Muscle layer of duodenum (tissue), 2 donors: ENCODE measurements at regions not wholly inside any gene's neighbourhood (a gene's known extent, or its start where the extent isn't known, plus 50 kb on each side); places are given as distances from the start of the nearest gene placed in this dataset.

Experiments
- H3K27ac ChIP-seq: one replicate; pipeline ENCODE4 v1.7.0; 2013; ENCODE audit warnings: mild to moderate bottlenecking, low read length
- H3K27me3 ChIP-seq: one replicate; pipeline ENCODE4 v1.7.0; 2013; ENCODE audit warnings: low read depth, mild to moderate bottlenecking, control low read depth, low read length
- H3K36me3 ChIP-seq, 2 donors: one replicate each; pipeline ENCODE4 v1.7.0; 2013; ENCODE audit warnings: low read length in 2 of 2, control low read depth in 1 of 2, mild to moderate bottlenecking in 1 of 2; ENCODE audit not compliant: insufficient read depth in 2 of 2, control insufficient read depth in 1 of 2
- H3K4me1 ChIP-seq, 2 donors: one replicate each; pipeline ENCODE4 v1.7.0; 2013; ENCODE audit warnings: low read length in 2 of 2, mild to moderate bottlenecking in 2 of 2, control low read depth in 1 of 2, moderate library complexity in 1 of 2; ENCODE audit not compliant: insufficient read depth in 2 of 2, control insufficient read depth in 1 of 2
- H3K4me3 ChIP-seq, 2 donors: one replicate each; pipeline ENCODE4 v1.7.0; 2013; ENCODE audit warnings: low read length in 2 of 2, low read depth in 1 of 2, mild to moderate bottlenecking in 1 of 2
- H3K9me3 ChIP-seq, 2 donors: one replicate each; pipeline ENCODE4 v1.7.0; 2013; ENCODE audit warnings: low read length in 2 of 2, control low read depth in 1 of 2, mild to moderate bottlenecking in 1 of 2; ENCODE audit not compliant: control insufficient read depth in 1 of 2
- donor health status: healthy.

GRCh38 chr5:2602451-2603271 is 148.8 kb downstream of the IRX2 start:
- Histone ChIP-seq H3K4me3 (no peak overlapping the region), H3K27me3 (no peaks in the 10 kb centered on the region), H3K36me3 (no peaks in the 10 kb centered on the region), H3K4me1 (no peaks in the 10 kb centered on the region), H3K27ac (no peak overlapping the region), H3K9me3 (peaks cover 0 to 2% of the 10 kb centered on the region in 2 donors)

- H3K27me3 ChIP-seq, result no peaks in the 10 kb centered on the region
- no peaks in the 10 kb centered on the region for H3K4me1 ChIP-seq
- H3K4me3 ChIP-seq, result no peak overlapping the region
- H3K9me3 ChIP-seq, result peaks cover 2 to 3% of the 10 kb centered on the region in 2 donors
- H3K36me3 ChIP-seq, result no peaks in the 10 kb centered on the region
- no peak overlapping the region for H3K27ac ChIP-seq
Observed at GRCh38 chr5:2598503-2598902, 153.0 kb downstream of the IRX2 start.

DNA sequence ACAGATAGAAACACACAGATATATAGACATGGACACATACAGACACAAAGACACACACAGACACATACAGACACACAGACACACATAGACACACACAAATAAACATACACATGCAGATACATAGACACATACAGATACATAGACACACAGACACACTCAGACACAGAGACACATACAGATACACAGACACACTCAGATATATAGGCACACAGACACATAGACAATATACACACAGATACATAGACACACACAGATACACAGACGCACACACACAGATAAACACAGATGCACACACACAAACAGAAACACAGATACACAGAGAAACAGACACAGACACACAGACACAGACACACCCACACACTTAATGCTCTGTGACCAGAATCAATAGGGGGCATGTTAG is 156.8 kb downstream of the IRX2 start:
- Histone ChIP-seq H3K4me1 (no peaks in the 10 kb centered on the region), H3K9me3 (peaks cover 0 to 3% of the 10 kb centered on the region in 2 donors), H3K27ac (no peak overlapping the region), H3K27me3 (no peaks in the 10 kb centered on the region), H3K36me3 (no peaks in the 10 kb centered on the region), H3K4me3 (no peak overlapping the region)

DNA sequence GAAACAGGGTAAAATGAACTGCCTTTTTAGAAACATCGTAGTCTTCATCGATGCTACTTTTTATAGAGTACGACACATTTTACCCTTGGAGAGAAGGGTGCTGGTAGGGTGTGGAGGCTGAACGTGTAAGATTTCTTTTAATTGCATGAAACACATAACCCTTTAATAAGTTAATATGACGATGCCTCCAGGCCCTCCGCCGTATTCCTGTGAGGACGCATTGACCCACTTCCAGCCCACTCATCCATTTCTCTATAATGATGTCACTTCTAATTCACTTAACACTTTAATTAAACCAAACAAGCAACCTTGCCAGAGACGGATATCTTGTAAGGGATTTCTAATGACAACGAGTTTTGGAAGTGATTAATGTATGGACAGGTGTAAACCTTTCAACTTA is 158.7 kb downstream of the IRX2 start:
- no peaks in the 10 kb centered on the region for H3K4me1 ChIP-seq
- H3K4me3 ChIP-seq, result no peak overlapping the region
- no peak overlapping the region for H3K27ac ChIP-seq
- peaks cover 0 to 3% of the 10 kb centered on the region in 2 donors for H3K9me3 ChIP-seq
- H3K36me3 ChIP-seq, result no peaks in the 10 kb centered on the region
- H3K27me3 ChIP-seq, result no peaks in the 10 kb centered on the region

DNA sequence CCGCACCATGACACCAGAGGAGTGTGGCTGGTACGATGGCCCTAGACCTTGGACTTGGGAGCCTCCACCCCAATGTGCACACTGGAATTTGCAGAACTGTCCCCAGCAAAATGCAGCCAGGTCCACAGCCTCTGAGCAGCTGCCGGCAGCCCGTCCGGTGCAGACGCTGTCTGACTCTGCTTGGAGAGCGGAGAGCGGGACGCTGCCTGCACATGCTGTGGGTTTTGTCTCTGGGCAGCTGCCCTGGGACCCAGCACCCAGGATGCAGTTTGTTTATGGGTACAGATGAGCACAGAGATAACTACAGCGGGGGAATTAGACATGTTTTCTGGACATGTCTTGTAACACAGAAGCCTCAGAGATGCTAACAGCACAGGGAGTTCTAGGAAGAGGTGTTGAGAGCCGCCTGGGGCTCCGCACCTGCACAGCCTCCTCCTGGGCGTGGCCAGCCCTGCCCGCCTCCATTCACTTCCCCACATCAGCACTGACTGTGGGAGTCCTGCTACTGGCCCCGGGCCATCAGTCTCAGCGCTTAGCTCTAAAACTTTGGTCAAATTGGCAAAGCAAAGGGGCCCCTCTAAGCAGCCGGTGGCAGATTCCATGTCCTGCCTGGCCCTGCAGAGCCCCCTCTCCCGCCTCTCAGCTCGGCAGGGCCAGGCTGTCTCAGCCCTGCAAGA is 159.6 kb downstream of the IRX2 start:
- no peaks in the 10 kb centered on the region for H3K27me3 ChIP-seq
- peaks cover 0 to 3% of the 10 kb centered on the region in 2 donors for H3K9me3 ChIP-seq
- no peak overlapping the region for H3K4me3 ChIP-seq
- no peaks in the 10 kb centered on the region for H3K4me1 ChIP-seq
- no peak overlapping the region for H3K27ac ChIP-seq
- no peaks in the 10 kb centered on the region for H3K36me3 ChIP-seq

DNA sequence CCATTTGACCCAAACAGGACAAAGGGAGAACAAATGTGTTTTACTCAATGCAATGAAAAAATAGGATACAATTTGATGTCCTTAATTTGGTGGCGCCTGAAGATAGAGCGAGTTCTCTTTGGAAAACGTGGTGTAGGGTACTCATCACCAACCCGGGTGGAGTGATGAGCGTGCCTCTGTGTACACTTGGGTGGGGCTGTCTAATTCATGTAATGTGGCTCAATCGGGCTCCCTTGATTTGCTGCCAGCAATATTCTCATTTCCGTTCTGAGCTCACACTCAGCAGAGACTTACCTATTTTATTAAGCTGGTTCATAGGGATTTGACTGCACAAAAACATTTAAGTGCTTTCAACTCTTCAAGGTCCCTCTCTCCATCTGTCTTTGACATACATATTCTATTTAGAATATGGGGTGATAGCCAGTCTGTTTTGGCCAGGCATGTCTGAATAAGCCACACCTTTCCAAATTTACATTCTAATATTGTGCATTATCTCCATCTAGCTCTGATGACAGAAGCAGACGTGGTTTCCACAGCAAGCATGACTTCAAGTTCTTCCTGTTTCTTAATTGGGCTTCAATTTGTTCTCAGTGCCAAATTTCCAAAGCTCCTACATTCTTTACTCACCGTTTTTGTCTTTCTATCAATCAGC is 162.5 kb downstream of the IRX2 start:
- no peak overlapping the region for H3K4me3 ChIP-seq
- no peaks in the 10 kb centered on the region for H3K36me3 ChIP-seq
- H3K4me1 ChIP-seq, result no peaks in the 10 kb centered on the region
- no peaks in the 10 kb centered on the region for H3K27me3 ChIP-seq
- no peaks in the 10 kb centered on the region for H3K9me3 ChIP-seq
- no peak overlapping the region for H3K27ac ChIP-seq

DNA sequence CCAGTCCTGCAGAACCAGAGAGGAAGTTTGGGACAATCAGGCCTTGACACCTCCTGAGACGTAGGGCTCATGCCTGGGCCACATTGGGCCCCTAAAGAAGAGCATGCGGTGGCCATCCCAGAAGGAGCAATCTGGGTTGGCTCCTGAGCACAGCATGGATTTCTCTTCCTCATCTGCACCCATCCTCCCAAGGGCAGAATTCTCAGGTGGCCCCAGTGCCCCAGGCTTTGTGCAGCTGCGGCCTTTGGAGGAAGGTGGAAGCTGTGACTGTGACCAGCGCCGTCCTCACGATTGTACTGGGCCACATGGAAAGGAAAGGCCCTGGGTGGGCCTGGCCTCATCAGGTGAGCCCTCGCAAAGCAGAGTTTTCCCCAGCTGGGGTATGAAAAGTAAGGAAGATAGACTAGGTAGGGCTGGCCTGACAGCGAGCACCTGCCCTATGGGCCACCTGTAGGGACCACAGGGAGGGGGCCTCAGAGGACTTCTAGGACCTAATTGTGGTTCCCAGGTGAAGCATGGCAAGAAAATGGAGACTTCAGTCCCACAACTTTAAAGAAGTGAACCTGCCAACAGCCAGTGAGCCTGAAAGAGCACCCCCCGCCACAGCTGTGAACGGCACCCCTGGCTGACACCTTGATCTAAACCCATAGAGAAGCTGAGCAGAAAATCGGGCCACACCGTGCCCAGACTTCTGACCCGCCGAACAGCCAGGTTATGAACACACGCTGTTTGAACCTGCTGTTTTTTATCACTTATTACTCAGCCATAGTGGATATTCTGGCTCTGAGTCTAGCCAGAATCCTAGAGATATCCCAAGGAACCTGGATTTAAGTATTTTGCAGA is 164.1 kb downstream of the IRX2 start:
- H3K27ac ChIP-seq, result no peak overlapping the region
- no peaks in the 10 kb centered on the region for H3K27me3 ChIP-seq
- H3K36me3 ChIP-seq, result no peaks in the 10 kb centered on the region
- H3K4me3 ChIP-seq, result no peak overlapping the region
- no peaks in the 10 kb centered on the region for H3K9me3 ChIP-seq
- H3K4me1 ChIP-seq, result no peaks in the 10 kb centered on the region

GRCh38 chr5:2586016-2586715 is 165.3 kb downstream of the IRX2 start:
- H3K4me1 ChIP-seq, result no peaks in the 10 kb centered on the region
- no peak overlapping the region for H3K27ac ChIP-seq
- H3K9me3 ChIP-seq, result no peaks in the 10 kb centered on the region
- no peaks in the 10 kb centered on the region for H3K36me3 ChIP-seq
- H3K27me3 ChIP-seq, result no peaks in the 10 kb centered on the region
- H3K4me3 ChIP-seq, result no peak overlapping the region

- H3K27ac ChIP-seq, result no peak overlapping the region
- H3K4me1 ChIP-seq, result no peaks in the 10 kb centered on the region
- H3K4me3 ChIP-seq, result no peak overlapping the region
- H3K9me3 ChIP-seq, result no peaks in the 10 kb centered on the region
- H3K36me3 ChIP-seq, result no peaks in the 10 kb centered on the region
- no peaks in the 10 kb centered on the region for H3K27me3 ChIP-seq
Observed at GRCh38 chr5:2584579-2585269, 166.8 kb downstream of the IRX2 start.

DNA sequence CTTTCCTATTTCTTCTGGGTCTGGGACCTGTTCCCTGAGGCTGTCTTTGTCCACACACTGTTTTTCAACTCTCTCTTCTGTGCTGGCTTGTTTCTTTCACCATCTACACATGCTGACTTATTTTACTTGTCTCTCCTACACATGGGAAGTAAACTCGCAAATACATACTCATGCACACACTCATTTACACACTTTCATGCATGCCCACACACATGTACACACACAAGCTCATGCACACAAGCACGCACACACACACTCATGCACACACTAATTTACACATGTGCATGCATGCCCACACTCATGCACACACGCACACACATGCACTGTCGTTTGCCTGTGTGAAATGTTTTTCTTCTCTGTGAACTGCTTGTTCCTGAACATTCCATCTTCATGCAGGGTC is 169.0 kb downstream of the IRX2 start:
- Histone ChIP-seq H3K9me3 (no peaks in the 10 kb centered on the region), H3K27ac (no peak overlapping the region), H3K4me3 (no peak overlapping the region), H3K27me3 (no peaks in the 10 kb centered on the region), H3K4me1 (no peaks in the 10 kb centered on the region), H3K36me3 (no peaks in the 10 kb centered on the region)
